Suprapubic skin (tissue), 4 donors: ENCODE measurements at regions not wholly inside any gene's neighbourhood (a gene's known extent, or its start where the extent isn't known, plus 50 kb on each side); places are given as distances from the start of the nearest gene placed in this dataset.
A peak's percentile ranks its signal among the peaks of the same experiment; 100 is the strongest.

ENCODE experiments used
- DNase-seq, 2 donors: peaks; one replicate each; pipeline ENCODE4 v3.0.0-alpha.2; 2019; ENCODE audit warnings: low spot score in 2 of 2
- H3K27ac ChIP-seq: fragments of 200-600 bp; sonication (generic); one replicate; pipeline ENCODE4 v1.5.1; 2019
- H3K27me3 ChIP-seq: fragments of 200-600 bp; sonication (generic); one replicate; pipeline ENCODE4 v1.5.1; 2019
- H3K36me3 ChIP-seq: fragments of 200-600 bp; sonication (generic); one replicate; pipeline ENCODE4 v1.5.1; 2019
- H3K4me1 ChIP-seq: fragments of 200-600 bp; sonication (generic); one replicate; pipeline ENCODE4 v1.5.1; 2019
- H3K4me3 ChIP-seq: fragments of 200-600 bp; sonication (generic); one replicate; pipeline ENCODE4 v1.5.1; 2019; ENCODE audit warnings: mild to moderate bottlenecking
- H3K9me3 ChIP-seq: fragments of 200-600 bp; sonication (generic); one replicate; pipeline ENCODE4 v1.5.1; 2019
- CTCF ChIP-seq, 2 donors: fragments of 200-600 bp in 1 of 2; fragments of 450-650 bp in 1 of 2; sonication (generic) in 1 of 2; IDR thresholded peaks; one replicate each; pipeline ENCODE4 v1.5.1; 2016 to 2019; ENCODE audit warnings: antibody characterized with exemption in 2 of 2, mild to moderate bottlenecking in 1 of 2, moderate library complexity in 1 of 2
- EP300 ChIP-seq: sonication (generic); formaldehyde crosslinking; IDR thresholded peaks from one replicate; pipeline ENCODE4 v1.6.1; 2017; ENCODE audit warnings: antibody characterized with exemption
- POLR2A ChIP-seq, 2 donors: fragments of 450-650 bp; IDR thresholded peaks; one replicate each; pipeline ENCODE4 v1.6.1; 2017; ENCODE audit warnings: antibody characterized with exemption in 2 of 2, mild to moderate bottlenecking in 2 of 2, moderate library complexity in 2 of 2
- POLR2AphosphoS5 ChIP-seq, 3 donors: sonication (generic); formaldehyde crosslinking; IDR thresholded peaks; one replicate each; pipeline ENCODE4 v1.6.1; 2017; ENCODE audit warnings: antibody characterized with exemption in 3 of 3
- WGBS: methylation state at CpG from one replicate; pipeline ENCODE4 v1.1.5; 2018; 5-methylcytosine and 5-hydroxymethylcytosine counted together

- H3K9me3 ChIP-seq = no peaks in the 10 kb centered on the region
- no peak for DNase-seq
- no peak overlapping the region for H3K4me3 ChIP-seq
- H3K27me3 ChIP-seq = no peaks in the 10 kb centered on the region
- no peaks in the 10 kb centered on the region for H3K4me1 ChIP-seq
- TF ChIP-seq EP300 = no peak
- TF ChIP-seq CTCF (IDR thresholded peaks at IDR 0.05) = no peak
- TF ChIP-seq POLR2AphosphoS5 (IDR thresholded peaks at IDR 0.05) = no peak
- WGBS = 77% methylated on average over 7 of the region's 7 CpGs
- H3K36me3 ChIP-seq = no peaks in the 10 kb centered on the region
- H3K27ac ChIP-seq = no peak overlapping the region
These were observed 167.6 kb downstream of the WT1 start for GRCh38 chr11:32267679-32268187.

GRCh38 chr11:32273931-32274330, 161.4 kb downstream of the WT1 start:
- WGBS = 69% methylated on average over 4 of the region's 4 CpGs

GRCh38 chr11:32279672-32280071, 155.7 kb downstream of the WT1 start:
- 68% methylated on average over 3 of the region's 3 CpGs for WGBS
- TF ChIP-seq EP300 = no peak
- TF ChIP-seq POLR2AphosphoS5 (IDR thresholded peaks at IDR 0.05) = no peak
- no peak for TF ChIP-seq CTCF (IDR thresholded peaks at IDR 0.05)
- no peak for TF ChIP-seq POLR2A (IDR thresholded peaks at IDR 0.05)

More at GRCh38 chr11:32273931-32274330, 161.4 kb downstream of the WT1 start:
- Histone ChIP-seq H3K36me3 (no peaks in the 10 kb centered on the region), H3K4me3 (no peak overlapping the region), H3K27me3 (no peaks in the 10 kb centered on the region), H3K9me3 (no peaks in the 10 kb centered on the region), H3K4me1 (no peaks in the 10 kb centered on the region), H3K27ac (no peak overlapping the region)
- TF ChIP-seq POLR2A (IDR thresholded peaks at IDR 0.05) (no peak), EP300 (no peak), POLR2AphosphoS5 (IDR thresholded peaks at IDR 0.05) (no peak), CTCF (IDR thresholded peaks at IDR 0.05) (no peak)
- DNase-seq = no peak

GRCh38 chr11:32280339-32280738, 155.0 kb downstream of the WT1 start:
- Histone ChIP-seq H3K4me3 (no peak overlapping the region), H3K27ac (no peak overlapping the region), H3K36me3 (no peaks in the 10 kb centered on the region), H3K9me3 (no peaks in the 10 kb centered on the region), H3K4me1 (no peaks in the 10 kb centered on the region), H3K27me3 (no peaks in the 10 kb centered on the region)
- TF ChIP-seq POLR2A (IDR thresholded peaks at IDR 0.05) (no peak), EP300 (no peak), POLR2AphosphoS5 (IDR thresholded peaks at IDR 0.05) (no peak), CTCF (IDR thresholded peaks at IDR 0.05) (no peak)
- whole genome bisulfite sequencing = 94% methylated on average over 1 of the region's 1 CpG
- no peak for DNase-seq

More at GRCh38 chr11:32279672-32280071, 155.7 kb downstream of the WT1 start:
- H3K27ac ChIP-seq = no peak overlapping the region
- no peaks in the 10 kb centered on the region for H3K36me3 ChIP-seq
- no peaks in the 10 kb centered on the region for H3K9me3 ChIP-seq
- no peaks in the 10 kb centered on the region for H3K4me1 ChIP-seq
- no peak for DNase-seq
- H3K27me3 ChIP-seq = no peaks in the 10 kb centered on the region
- no peak overlapping the region for H3K4me3 ChIP-seq

GRCh38 chr11:32288276-32288675, 147.1 kb downstream of the WT1 start:
- DNase-seq = no peak
- H3K9me3 ChIP-seq = peaks cover 4% of the 10 kb centered on the region
- H3K27me3 ChIP-seq = no peaks in the 10 kb centered on the region
- 33% methylated on average over 1 of the region's 1 CpG for WGBS
- TF ChIP-seq POLR2AphosphoS5 (IDR thresholded peaks at IDR 0.05) (no peak), EP300 (no peak)
- H3K36me3 ChIP-seq = no peaks in the 10 kb centered on the region
- peak overlapping the region; percentile 73 for H3K27ac ChIP-seq
- H3K4me3 ChIP-seq = no peak overlapping the region
- peaks cover 21% of the 10 kb centered on the region for H3K4me1 ChIP-seq

GRCh38 chr11:32289701-32290100, 145.6 kb downstream of the WT1 start:
- H3K4me3 ChIP-seq = no peak overlapping the region
- H3K9me3 ChIP-seq = peaks cover 4% of the 10 kb centered on the region
- WGBS = 89% methylated on average over 5 of the region's 5 CpGs
- TF ChIP-seq EP300 (no peak), CTCF (IDR thresholded peaks at IDR 0.05) (no peak), POLR2A (IDR thresholded peaks at IDR 0.05) (no peak), POLR2AphosphoS5 (IDR thresholded peaks at IDR 0.05) (no peak)
- H3K27me3 ChIP-seq = no peaks in the 10 kb centered on the region
- no peaks in the 10 kb centered on the region for H3K36me3 ChIP-seq
- peaks cover 21% of the 10 kb centered on the region for H3K4me1 ChIP-seq
- DNase-seq = no peak
- H3K27ac ChIP-seq = peak overlapping the region; percentile 80
